Stomach (tissue), 4 donors: ENCODE measurements at regions not wholly inside any gene's neighbourhood (a gene's known extent, or its start where the extent isn't known, plus 50 kb on each side); places are given as distances from the start of the nearest gene placed in this dataset.

Experiments used
- CTCF ChIP-seq, 7 experiments: fragments of 450-650 bp in 4 of 7; fragments of 200-600 bp in 3 of 7; sonication (generic) in 3 of 7; IDR thresholded peaks; one replicate each; pipeline ENCODE4 v1.5.1; 2016 to 2019; ENCODE audit warnings: antibody characterized with exemption in 7 of 7, control low read depth in 2 of 7, mild to moderate bottlenecking in 1 of 7
- POLR2A ChIP-seq, 4 donors: fragments of 450-650 bp; IDR thresholded peaks; one replicate each; pipeline ENCODE4 v1.6.1; 2016; ENCODE audit warnings: antibody characterized with exemption in 4 of 4, control low read depth in 2 of 4, mild to moderate bottlenecking in 1 of 4, moderate library complexity in 1 of 4

GRCh38 chr3:28758115-28758514, 409.5 kb upstream of the AZI2 start:
- TF ChIP-seq CTCF (IDR thresholded peaks at IDR 0.05) (no peak), POLR2A (IDR thresholded peaks at IDR 0.05) (no peak)
